AG04449 (cell line): ENCODE measurements at regions not wholly inside any gene's neighbourhood (a gene's known extent, or its start where the extent isn't known, plus 50 kb on each side); places are given as distances from the start of the nearest gene placed in this dataset.

Source experiments
- CTCF ChIA-PET: fragments of 350-600 bp; formaldehyde crosslinking; extraction: SDS; loops from one replicate; lab custom pipeline; 2021; ENCODE audit warnings: antibody characterized with exemption; lab: Yijun Ruan, JAX
- POLR2A ChIA-PET: fragments of 400-600, 350-600 bp; formaldehyde crosslinking; extraction: SDS; loops from one replicate; lab custom pipeline; 2020; ENCODE audit warnings: antibody characterized with exemption, inconsistent platforms; lab: Yijun Ruan, JAX
- DNase-seq: peaks from one replicate; pipeline ENCODE4 v3.0.0-alpha.2; 2010; ENCODE audit warnings: low read depth, low spot score
- H3K4me3 ChIP-seq: 2 replicates; pipeline ENCODE4 v1.5.1; 2011; ENCODE audit warnings: low read depth, mild to moderate bottlenecking, control low read depth, low read length
- TF ChIP-seq, protein P1 (sequence below): IDR thresholded peaks from one replicate; pipeline ENCODE4 v1.5.1; 2011; ENCODE audit warnings: mild to moderate bottlenecking, moderate library complexity, low read length, control low read depth, inconsistent platforms; ENCODE audit not compliant: insufficient read depth; ENCODE audit errors: missing control alignments

DNA sequence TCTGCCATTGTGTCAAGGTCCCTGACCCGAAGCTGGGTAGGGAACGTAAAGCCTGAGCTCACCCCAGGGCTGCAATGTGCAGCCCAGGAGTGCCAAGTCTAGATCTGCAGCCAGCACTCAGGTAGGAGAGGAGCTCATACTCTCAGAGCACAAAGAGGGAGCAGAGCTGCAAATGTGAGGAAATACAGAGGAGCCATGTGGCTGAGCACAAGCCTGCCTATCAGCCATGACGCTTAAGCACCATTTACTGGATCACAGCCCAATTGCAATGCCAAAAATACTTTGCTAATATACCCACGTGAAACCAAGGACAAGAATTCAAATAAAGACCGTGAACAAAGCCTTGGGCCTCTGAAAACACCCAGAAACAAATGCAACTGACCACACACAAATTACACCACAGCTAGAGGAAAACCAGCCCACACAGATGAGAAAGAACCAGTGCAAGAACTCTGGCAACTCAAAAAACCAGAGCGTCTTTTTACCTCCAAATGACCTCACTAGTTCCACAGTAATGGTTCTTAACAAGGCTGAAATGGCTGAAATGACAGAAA lies 69.0 kb upstream of the HPF1 start:
- ChIA-PET POLR2A (no interaction called here), CTCF (interaction anchor here (1.2 kb wide), 1 partner anchor 16 kb away, joined by 4 read pairs; no protein-coding TSS in a partner anchor)
- TF ChIP-seq, protein P1, sequence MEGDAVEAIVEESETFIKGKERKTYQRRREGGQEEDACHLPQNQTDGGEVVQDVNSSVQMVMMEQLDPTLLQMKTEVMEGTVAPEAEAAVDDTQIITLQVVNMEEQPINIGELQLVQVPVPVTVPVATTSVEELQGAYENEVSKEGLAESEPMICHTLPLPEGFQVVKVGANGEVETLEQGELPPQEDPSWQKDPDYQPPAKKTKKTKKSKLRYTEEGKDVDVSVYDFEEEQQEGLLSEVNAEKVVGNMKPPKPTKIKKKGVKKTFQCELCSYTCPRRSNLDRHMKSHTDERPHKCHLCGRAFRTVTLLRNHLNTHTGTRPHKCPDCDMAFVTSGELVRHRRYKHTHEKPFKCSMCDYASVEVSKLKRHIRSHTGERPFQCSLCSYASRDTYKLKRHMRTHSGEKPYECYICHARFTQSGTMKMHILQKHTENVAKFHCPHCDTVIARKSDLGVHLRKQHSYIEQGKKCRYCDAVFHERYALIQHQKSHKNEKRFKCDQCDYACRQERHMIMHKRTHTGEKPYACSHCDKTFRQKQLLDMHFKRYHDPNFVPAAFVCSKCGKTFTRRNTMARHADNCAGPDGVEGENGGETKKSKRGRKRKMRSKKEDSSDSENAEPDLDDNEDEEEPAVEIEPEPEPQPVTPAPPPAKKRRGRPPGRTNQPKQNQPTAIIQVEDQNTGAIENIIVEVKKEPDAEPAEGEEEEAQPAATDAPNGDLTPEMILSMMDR = no peak
- H3K4me3 ChIP-seq = no peak overlapping the region
- no peak for DNase-seq

DNA sequence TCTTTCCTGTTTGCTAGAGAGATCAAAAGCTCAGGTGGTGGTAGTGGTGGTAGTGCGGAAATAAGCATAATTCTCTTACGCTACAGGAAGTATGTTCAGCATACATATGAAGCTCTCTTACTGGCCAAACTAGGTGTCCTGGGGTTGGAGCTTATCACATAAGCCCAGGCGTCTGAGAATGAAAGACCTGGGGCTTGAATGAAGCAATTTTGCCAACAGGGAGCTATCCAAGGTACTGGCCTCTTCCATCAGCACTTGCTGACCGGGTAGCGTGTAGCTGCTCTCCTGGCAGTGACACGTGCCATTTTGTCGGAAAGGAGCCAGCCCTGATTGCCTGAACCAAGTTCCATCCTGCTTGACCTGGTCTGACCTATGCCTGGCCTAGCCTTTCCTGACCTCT lies 65.9 kb upstream of the HPF1 start:
- no peak overlapping the region for H3K4me3 ChIP-seq
- ChIA-PET CTCF (interaction anchor here (0.7 to 2.5 kb wide), 4 partner anchors 10 to 17 kb away, joined by 3 to 20 read pairs (median 6); no protein-coding TSS in a partner anchor), POLR2A (no interaction called here)
- no peak for DNase-seq
- TF ChIP-seq, protein P1 = no peak

DNA sequence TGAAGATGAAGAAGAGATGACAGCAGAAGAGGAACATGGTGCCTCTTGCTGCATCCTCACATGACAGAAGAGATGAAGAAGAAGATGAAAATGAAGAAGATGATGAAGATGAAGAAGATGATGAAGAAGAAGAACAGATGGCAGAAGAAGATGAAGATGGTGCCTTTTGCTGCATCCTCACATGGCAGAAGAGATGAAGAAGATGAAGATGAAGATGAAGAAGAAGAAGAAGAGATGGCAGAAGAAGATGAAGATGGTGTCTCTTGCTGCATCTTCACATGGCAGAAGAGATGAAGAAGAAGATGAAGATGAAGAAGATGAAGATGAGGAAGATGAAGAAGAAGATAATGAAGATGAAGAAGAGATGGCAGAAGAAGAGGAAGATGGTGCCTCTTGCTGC lies 63.7 kb upstream of the HPF1 start:
- ChIA-PET POLR2A (no interaction called here), CTCF (interaction anchor here (1.3 to 1.4 kb wide), 2 partner anchors 11 to 29 kb away, joined by 4 to 5 read pairs; no protein-coding TSS in a partner anchor)
- TF ChIP-seq, protein P1 = no peak
- no peak for DNase-seq
- no peak overlapping the region for H3K4me3 ChIP-seq

DNA sequence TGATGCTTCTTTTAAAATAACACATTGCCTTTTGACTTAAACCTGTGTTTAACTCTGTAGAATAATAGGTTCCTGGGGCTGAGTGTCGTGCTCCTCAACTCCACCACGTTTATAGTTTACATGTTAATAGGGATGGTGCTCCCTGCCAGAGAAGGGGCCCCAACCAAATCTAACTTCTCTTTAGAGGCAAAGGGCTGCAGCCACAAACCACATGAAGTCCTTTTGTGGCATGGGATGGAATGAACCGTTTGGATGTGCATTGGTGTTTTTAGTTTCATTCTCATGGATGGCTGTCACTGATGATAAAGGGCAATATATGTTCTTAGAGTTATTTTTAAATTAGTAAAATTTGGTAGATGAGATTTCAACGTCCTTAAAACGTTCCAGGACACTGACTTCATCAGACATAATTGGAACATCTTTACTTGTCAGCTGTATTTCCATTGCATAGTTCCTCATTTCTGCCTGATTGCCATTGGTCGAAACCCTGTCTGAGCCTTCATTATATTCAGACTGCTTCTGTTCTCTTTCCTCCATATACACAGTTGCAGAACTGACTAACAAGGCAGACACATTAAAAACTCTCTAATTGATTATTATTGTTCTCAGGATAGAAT lies 60.4 kb upstream of the HPF1 start:
- CTCF ChIA-PET = interaction anchor here (1.5 kb wide), 1 partner anchor 11 kb away, joined by 4 read pairs; no protein-coding TSS in a partner anchor
- POLR2A ChIA-PET = no interaction called here
- TF ChIP-seq, protein P1 = no peak
- DNase-seq = no peak
- H3K4me3 ChIP-seq = no peak overlapping the region

DNA sequence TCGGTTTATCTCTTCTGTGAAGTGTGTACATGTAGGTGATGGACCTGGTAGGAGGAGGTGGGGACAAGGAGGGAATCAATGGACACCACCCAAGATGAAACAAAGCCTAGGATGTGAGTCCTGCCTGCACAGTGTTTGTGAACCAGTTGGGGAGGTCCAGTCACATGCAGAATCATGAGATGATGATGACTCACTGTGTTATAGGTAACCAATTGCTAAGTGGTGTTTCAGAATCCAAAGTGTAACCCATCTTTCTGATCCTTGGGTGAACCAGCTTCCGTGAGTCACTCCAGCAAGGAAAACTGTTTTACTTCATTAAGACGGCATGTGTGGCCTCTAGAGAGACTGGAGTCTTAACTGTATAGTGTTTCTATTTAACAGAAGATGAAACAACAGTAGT lies 57.9 kb upstream of the HPF1 start:
- DNase-seq = no peak
- H3K4me3 ChIP-seq = no peak overlapping the region
- TF ChIP-seq, protein P1 = no peak
- ChIA-PET POLR2A (no interaction called here), CTCF (no interaction called here)

DNA sequence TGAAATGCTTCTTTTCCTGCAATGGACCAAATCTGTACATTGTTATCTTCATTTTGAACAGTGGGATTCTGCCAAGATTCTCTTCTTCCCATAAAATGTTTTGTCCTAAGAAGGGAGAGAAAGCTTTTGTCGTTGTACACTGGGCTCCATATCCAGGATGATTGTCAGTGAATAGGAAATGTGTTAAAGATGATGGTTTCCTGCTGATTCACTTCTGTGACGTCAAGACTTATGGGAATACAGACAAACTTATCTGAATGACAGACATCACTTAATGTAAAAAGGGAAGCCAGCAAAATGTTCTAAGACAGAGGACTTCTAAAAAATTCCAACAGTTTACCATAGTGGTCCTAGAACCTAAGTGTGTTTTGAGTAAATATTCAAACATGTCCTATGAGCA lies 53.7 kb upstream of the HPF1 start:
- TF ChIP-seq, protein P1 = no peak
- ChIA-PET CTCF (interaction anchor here (0.9 to 8.3 kb wide), 18 partner anchors 12 to 278 kb away, joined by 3 to 187 read pairs (median 22); partner anchors contain the start of genes AADAT, MFAP3L and NEK1), POLR2A (no interaction called here)
- H3K4me3 ChIP-seq = no peak overlapping the region
- DNase-seq = no peak
